NB4 (cell line): ENCODE measurements at regions not wholly inside any gene's neighbourhood (a gene's known extent, or its start where the extent isn't known, plus 50 kb on each side); places are given as distances from the start of the nearest gene placed in this dataset.

Experiments used
- POLR2A ChIP-seq: IDR thresholded peaks from 2 replicates; pipeline ENCODE4 v1.6.1; 2011; ENCODE audit warnings: mild to moderate bottlenecking; ENCODE audit not compliant: insufficient read length; ENCODE audit errors: extremely low read depth
- TF ChIP-seq, protein P1 (sequence below): IDR thresholded peaks from one replicate; pipeline ENCODE4 v1.5.1; 2012; ENCODE audit warnings: low read depth, low read length
- TF ChIP-seq, protein P2 (sequence below): IDR thresholded peaks from 2 replicates; pipeline ENCODE4 v1.6.1; 2011; ENCODE audit warnings: low read depth, low read length

DNA sequence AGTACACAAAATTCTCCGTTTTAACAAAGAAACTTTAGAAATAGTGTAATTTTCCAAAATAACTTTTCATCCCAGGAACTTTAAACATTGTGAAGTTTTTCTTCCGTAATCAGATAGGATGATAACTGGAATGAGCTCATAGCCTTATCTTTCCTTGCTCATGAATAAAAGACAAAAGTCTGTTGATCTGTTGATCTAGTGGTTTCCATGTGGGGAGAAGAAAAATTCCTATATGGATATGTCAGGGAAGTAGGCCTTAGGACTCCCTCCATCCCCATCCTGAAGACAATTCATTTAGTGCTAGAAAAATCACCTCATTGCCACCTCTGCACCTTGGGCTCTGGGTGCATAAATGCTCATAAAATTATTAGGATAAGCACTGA, 266.6 kb downstream of the SMARCA2 start:
- TF ChIP-seq, protein P1, sequence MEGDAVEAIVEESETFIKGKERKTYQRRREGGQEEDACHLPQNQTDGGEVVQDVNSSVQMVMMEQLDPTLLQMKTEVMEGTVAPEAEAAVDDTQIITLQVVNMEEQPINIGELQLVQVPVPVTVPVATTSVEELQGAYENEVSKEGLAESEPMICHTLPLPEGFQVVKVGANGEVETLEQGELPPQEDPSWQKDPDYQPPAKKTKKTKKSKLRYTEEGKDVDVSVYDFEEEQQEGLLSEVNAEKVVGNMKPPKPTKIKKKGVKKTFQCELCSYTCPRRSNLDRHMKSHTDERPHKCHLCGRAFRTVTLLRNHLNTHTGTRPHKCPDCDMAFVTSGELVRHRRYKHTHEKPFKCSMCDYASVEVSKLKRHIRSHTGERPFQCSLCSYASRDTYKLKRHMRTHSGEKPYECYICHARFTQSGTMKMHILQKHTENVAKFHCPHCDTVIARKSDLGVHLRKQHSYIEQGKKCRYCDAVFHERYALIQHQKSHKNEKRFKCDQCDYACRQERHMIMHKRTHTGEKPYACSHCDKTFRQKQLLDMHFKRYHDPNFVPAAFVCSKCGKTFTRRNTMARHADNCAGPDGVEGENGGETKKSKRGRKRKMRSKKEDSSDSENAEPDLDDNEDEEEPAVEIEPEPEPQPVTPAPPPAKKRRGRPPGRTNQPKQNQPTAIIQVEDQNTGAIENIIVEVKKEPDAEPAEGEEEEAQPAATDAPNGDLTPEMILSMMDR, result no peak
- no peak for TF ChIP-seq POLR2A
- TF ChIP-seq, protein P2, sequence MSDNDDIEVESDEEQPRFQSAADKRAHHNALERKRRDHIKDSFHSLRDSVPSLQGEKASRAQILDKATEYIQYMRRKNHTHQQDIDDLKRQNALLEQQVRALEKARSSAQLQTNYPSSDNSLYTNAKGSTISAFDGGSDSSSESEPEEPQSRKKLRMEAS, result no peak
